GM23338 (cell line): ENCODE measurements at regions not wholly inside any gene's neighbourhood (a gene's known extent, or its start where the extent isn't known, plus 50 kb on each side); places are given as distances from the start of the nearest gene placed in this dataset.
A peak's percentile ranks its signal among the peaks of the same experiment; 100 is the strongest.

ENCODE experiments used
- ATAC-seq: fragments of 200-7000 bp; cut with Tn5 transposase; 3 replicates; pipeline ENCODE4 v1.9.1; 2020
- DNase-seq: peaks from one replicate; pipeline ENCODE4 v3.0.0-alpha.2; 2015; ENCODE audit warnings: low spot score
- H2AFZ ChIP-seq: fragments of 200-600 bp; sonication (generic); 2 replicates; pipeline ENCODE4 v1.8.0; 2016; ENCODE audit warnings: antibody characterized with exemption, mild to moderate bottlenecking, moderate library complexity
- H3F3A ChIP-seq: fragments of 200-600 bp; sonication (generic); replicated peaks from 2 replicates; pipeline ENCODE4 v1.8.0; 2017; ENCODE audit warnings: antibody characterized with exemption, mixed run types, low read depth
- H3K27ac ChIP-seq: fragments of 200-600 bp; sonication (generic); 2 replicates; pipeline ENCODE4 v1.6.1; 2016; ENCODE audit warnings: low read depth
- H3K27me3 ChIP-seq: fragments of 200-600 bp; sonication (generic); 2 replicates; pipeline ENCODE4 v1.8.0; 2016; ENCODE audit warnings: mild to moderate bottlenecking, mixed run types, moderate library complexity; ENCODE audit not compliant: insufficient read depth
- H3K36me3 ChIP-seq: fragments of 200-600 bp; sonication (generic); 2 replicates; pipeline ENCODE4 v1.8.0; 2016; ENCODE audit warnings: mild to moderate bottlenecking; ENCODE audit not compliant: insufficient read depth
- H3K4me1 ChIP-seq: fragments of 200-600 bp; sonication (generic); 2 replicates; pipeline ENCODE4 v1.8.0; 2016; ENCODE audit warnings: mild to moderate bottlenecking, moderate library complexity; ENCODE audit not compliant: insufficient read depth
- H3K4me2 ChIP-seq: fragments of 200-600 bp; sonication (generic); 2 replicates; pipeline ENCODE4 v1.7.1; 2017; ENCODE audit warnings: mixed run types
- H3K4me3 ChIP-seq: fragments of 200-600 bp; sonication (generic); 2 replicates; pipeline ENCODE4 v1.6.1; 2016; ENCODE audit warnings: mixed run types
- H3K79me2 ChIP-seq: fragments of 200-600 bp; sonication (generic); replicated peaks from 2 replicates; pipeline ENCODE4 v1.8.0; 2017; ENCODE audit warnings: mild to moderate bottlenecking; ENCODE audit not compliant: insufficient read depth
- H3K9me2 ChIP-seq: fragments of 200-600 bp; sonication (generic); 2 replicates; pipeline ENCODE4 v1.8.0; 2017; ENCODE audit not compliant: insufficient read depth
- H4K20me1 ChIP-seq: fragments of 200-600 bp; sonication (generic); replicated peaks from 2 replicates; pipeline ENCODE4 v1.8.0; 2017; ENCODE audit warnings: mild to moderate bottlenecking; ENCODE audit not compliant: insufficient read depth
- H3K27ac Mint-ChIP-seq: 2 replicates; pipeline ENCODE4 v1.8.0; 2020; ENCODE audit warnings: inconsistent platforms, mild to moderate bottlenecking, moderate library complexity, mixed read lengths
- H3K27me3 Mint-ChIP-seq: 3 replicates; pipeline ENCODE4 v1.8.0; 2022; ENCODE audit warnings: low read depth, mild to moderate bottlenecking, moderate library complexity, mixed read lengths, inconsistent platforms; ENCODE audit not compliant: insufficient read depth, poor library complexity
- H3K36me3 Mint-ChIP-seq: 3 replicates; pipeline ENCODE4 v1.8.0; 2021; ENCODE audit warnings: low read depth, mild to moderate bottlenecking, inconsistent platforms, moderate library complexity, mixed read lengths
- H3K4me1 Mint-ChIP-seq: 3 replicates; pipeline ENCODE4 v1.8.0; 2020; ENCODE audit warnings: mild to moderate bottlenecking, inconsistent platforms, mixed read lengths
- H3K4me3 Mint-ChIP-seq: 3 replicates; pipeline ENCODE4 v1.8.0; 2021; ENCODE audit warnings: moderate library complexity, mild to moderate bottlenecking, inconsistent platforms, mixed read lengths
- H3K9me3 Mint-ChIP-seq: 3 replicates; pipeline ENCODE4 v1.8.0; 2020; ENCODE audit warnings: moderate library complexity, mild to moderate bottlenecking, inconsistent platforms, mixed read lengths
- CTCF ChIP-seq, 2 experiments: fragments of 200-600 bp in 1 of 2; sonication (generic) in 1 of 2; conservative IDR thresholded peaks; 2 replicates each; pipeline versions ENCODE4 v1.5.1 to v1.6.1; 2016 to 2017; ENCODE audit warnings: antibody characterized with exemption in 2 of 2, low read depth in 2 of 2, mild to moderate bottlenecking in 2 of 2, moderate library complexity in 1 of 2
- EZH2phosphoT487 ChIP-seq: fragments of 200-600 bp; sonication (generic); IDR thresholded peaks from one replicate; pipeline ENCODE4 v1.8.1; 2018; ENCODE audit warnings: antibody characterized with exemption; ENCODE audit not compliant: unreplicated experiment
- JUNB ChIP-seq: IDR thresholded peaks from one replicate; pipeline ENCODE4 v1.6.1; 2016; ENCODE audit warnings: antibody characterized with exemption; ENCODE audit not compliant: unreplicated experiment
- NANOG ChIP-seq: IDR thresholded peaks from 2 replicates; pipeline ENCODE4 v1.6.1; 2016; ENCODE audit warnings: antibody characterized with exemption, borderline replicate concordance
- ZNF114 ChIP-seq: fragments of 250-450 bp; sonication (Bioruptor Pico); IDR thresholded peaks from 2 replicates; pipeline ENCODE4 v1.5.0; 2020; ENCODE audit warnings: mild to moderate bottlenecking, moderate library complexity
- ZNF331 ChIP-seq: fragments of 250-450 bp; sonication (Bioruptor Pico); IDR thresholded peaks from 2 replicates; pipeline ENCODE4 v1.5.0; 2020; ENCODE audit warnings: low read depth, mild to moderate bottlenecking, moderate library complexity
- TF ChIP-seq, protein P1 (sequence below): IDR thresholded peaks from one replicate; pipeline ENCODE4 v1.6.1; 2018; ENCODE audit warnings: antibody characterized with exemption; ENCODE audit not compliant: unreplicated experiment

GRCh38 chr6:71533939-71534379, 245.3 kb downstream of the OGFRL1 start:
- Histone ChIP-seq H3K36me3 (no peaks in the 10 kb centered on the region), H3K79me2 (no peaks in the 10 kb centered on the region), H3K27me3 (no peaks in the 10 kb centered on the region), H4K20me1 (no peaks in the 10 kb centered on the region), H3F3A (no peaks in the 10 kb centered on the region), H3K27ac (no peak overlapping the region), H3K4me2 (no peak overlapping the region), H2AFZ (no peak overlapping the region), H3K4me3 (no peak overlapping the region), H3K9me2 (no peaks in the 10 kb centered on the region), H3K4me1 (no peaks in the 10 kb centered on the region)
- TF ChIP-seq NANOG (no peak), ZNF114 (CRISPR knock-in tag) (no peak), JUNB (no peak), CTCF (conservative IDR thresholded peaks at IDR 0.05; ENCODE audit: low read depth in 2 of 2) (peak; percentile 61 to 68), ZNF331 (CRISPR knock-in tag) (no peak)
- no peaks in the 10 kb centered on the region; the same call in 2 of the 3 replicates for H3K4me1 Mint-ChIP-seq
- H3K36me3 Mint-ChIP-seq, result no peaks in the 10 kb centered on the region
- no peak overlapping the region for H3K27ac Mint-ChIP-seq
- no peaks in the 10 kb centered on the region for H3K27me3 Mint-ChIP-seq
- ATAC-seq (no peak), DNase-seq (peak; percentile 39)
- H3K4me3 Mint-ChIP-seq, result no peak overlapping the region
- H3K9me3 Mint-ChIP-seq, result no peaks in the 10 kb centered on the region

GRCh38 chr6:71534921-71535320, 246.3 kb downstream of the OGFRL1 start:
- Mint-ChIP-seq H3K36me3 (no peaks in the 10 kb centered on the region), H3K27ac (no peak overlapping the region)
- H3K27me3 ChIP-seq, result no peaks in the 10 kb centered on the region
- TF ChIP-seq, protein P1, sequence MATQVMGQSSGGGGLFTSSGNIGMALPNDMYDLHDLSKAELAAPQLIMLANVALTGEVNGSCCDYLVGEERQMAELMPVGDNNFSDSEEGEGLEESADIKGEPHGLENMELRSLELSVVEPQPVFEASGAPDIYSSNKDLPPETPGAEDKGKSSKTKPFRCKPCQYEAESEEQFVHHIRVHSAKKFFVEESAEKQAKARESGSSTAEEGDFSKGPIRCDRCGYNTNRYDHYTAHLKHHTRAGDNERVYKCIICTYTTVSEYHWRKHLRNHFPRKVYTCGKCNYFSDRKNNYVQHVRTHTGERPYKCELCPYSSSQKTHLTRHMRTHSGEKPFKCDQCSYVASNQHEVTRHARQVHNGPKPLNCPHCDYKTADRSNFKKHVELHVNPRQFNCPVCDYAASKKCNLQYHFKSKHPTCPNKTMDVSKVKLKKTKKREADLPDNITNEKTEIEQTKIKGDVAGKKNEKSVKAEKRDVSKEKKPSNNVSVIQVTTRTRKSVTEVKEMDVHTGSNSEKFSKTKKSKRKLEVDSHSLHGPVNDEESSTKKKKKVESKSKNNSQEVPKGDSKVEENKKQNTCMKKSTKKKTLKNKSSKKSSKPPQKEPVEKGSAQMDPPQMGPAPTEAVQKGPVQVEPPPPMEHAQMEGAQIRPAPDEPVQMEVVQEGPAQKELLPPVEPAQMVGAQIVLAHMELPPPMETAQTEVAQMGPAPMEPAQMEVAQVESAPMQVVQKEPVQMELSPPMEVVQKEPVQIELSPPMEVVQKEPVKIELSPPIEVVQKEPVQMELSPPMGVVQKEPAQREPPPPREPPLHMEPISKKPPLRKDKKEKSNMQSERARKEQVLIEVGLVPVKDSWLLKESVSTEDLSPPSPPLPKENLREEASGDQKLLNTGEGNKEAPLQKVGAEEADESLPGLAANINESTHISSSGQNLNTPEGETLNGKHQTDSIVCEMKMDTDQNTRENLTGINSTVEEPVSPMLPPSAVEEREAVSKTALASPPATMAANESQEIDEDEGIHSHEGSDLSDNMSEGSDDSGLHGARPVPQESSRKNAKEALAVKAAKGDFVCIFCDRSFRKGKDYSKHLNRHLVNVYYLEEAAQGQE, result no peak
- no peak for TF ChIP-seq JUNB
- no peak for TF ChIP-seq EZH2phosphoT487
- TF ChIP-seq CTCF (conservative IDR thresholded peaks at IDR 0.05; ENCODE audit: low read depth in 2 of 2), result no peak
- TF ChIP-seq NANOG, result no peak

More at GRCh38 chr6:71534921-71535320, 246.3 kb downstream of the OGFRL1 start:
- Histone ChIP-seq H3K4me2 (no peak overlapping the region), H4K20me1 (no peaks in the 10 kb centered on the region), H3K36me3 (no peaks in the 10 kb centered on the region), H3K79me2 (no peaks in the 10 kb centered on the region), H3K27ac (no peak overlapping the region), H3K4me1 (no peaks in the 10 kb centered on the region), H3K9me2 (no peaks in the 10 kb centered on the region), H3F3A (no peaks in the 10 kb centered on the region), H2AFZ (no peak overlapping the region), H3K4me3 (no peak overlapping the region)
- Mint-ChIP-seq H3K27me3 (no peaks in the 10 kb centered on the region), H3K4me3 (no peak overlapping the region), H3K9me3 (no peaks in the 10 kb centered on the region), H3K4me1 (no peaks in the 10 kb centered on the region; the same call in 2 of the 3 replicates)
- ATAC-seq, result no peak
- no peak for DNase-seq
